Gastroesophageal sphincter (tissue), 3 donors: ENCODE measurements at regions not wholly inside any gene's neighbourhood (a gene's known extent, or its start where the extent isn't known, plus 50 kb on each side); places are given as distances from the start of the nearest gene placed in this dataset.

ENCODE experiments used
- CTCF ChIP-seq, 4 experiments: fragments of 200-600 bp in 2 of 4; fragments of 450-650 bp in 2 of 4; sonication (generic) in 1 of 4; IDR thresholded peaks; one replicate each; pipeline ENCODE4 v1.5.1; 2017 to 2019; ENCODE audit warnings: antibody characterized with exemption in 4 of 4, mild to moderate bottlenecking in 2 of 4, moderate library complexity in 2 of 4
- EP300 ChIP-seq: sonication (generic); formaldehyde crosslinking; IDR thresholded peaks from one replicate; pipeline ENCODE4 v1.6.1; 2017; ENCODE audit warnings: antibody characterized with exemption, mild to moderate bottlenecking

DNA sequence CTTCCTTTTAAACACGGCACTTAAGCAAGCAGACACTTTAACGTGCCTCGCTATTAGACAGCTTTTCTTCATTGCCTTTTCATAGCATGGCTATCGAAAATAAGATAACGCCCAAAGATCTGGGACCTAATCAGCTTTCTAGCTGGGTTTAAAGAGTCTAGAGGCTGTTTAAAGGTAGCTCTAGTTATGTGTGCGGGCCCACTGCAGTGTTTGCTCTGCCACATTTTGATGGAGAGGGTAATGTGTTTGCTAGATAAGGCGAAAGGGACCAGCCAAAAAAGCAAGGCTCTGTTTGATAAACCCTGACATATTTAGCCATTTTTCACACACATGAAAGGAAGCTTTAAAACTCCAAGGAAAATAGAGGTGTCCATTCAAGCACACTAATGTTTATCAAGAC is 91.6 kb downstream of the NR2F2 start:
- TF ChIP-seq EP300 (no peak), CTCF (IDR thresholded peaks at IDR 0.05) (no peak)
